ENCODE measurements at regions not wholly inside any gene's neighbourhood (a gene's known extent, or its start where the extent isn't known, plus 50 kb on each side); places are given as distances from the start of the nearest gene placed in this dataset.

DNA sequence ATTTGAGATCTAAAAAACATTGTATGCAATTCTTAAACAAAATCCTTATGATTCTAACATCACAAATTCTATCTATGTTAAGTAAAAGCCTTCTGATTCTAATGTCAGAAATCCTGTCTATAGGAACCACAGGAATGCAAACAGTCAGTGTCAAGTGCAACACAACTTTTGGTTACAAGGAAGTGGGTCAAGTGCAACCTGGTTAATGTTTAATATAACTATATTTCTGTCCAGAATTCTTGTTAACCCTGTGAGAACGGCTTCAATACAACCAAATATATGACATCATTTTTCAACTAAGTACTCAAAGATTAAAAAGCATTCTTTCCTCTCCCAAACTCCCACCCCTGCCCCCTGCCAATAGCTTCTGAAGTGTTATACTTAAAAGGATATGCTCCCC, 107.9 kb upstream of the PLEKHA5 start:
- TF ChIP-seq, protein P1, sequence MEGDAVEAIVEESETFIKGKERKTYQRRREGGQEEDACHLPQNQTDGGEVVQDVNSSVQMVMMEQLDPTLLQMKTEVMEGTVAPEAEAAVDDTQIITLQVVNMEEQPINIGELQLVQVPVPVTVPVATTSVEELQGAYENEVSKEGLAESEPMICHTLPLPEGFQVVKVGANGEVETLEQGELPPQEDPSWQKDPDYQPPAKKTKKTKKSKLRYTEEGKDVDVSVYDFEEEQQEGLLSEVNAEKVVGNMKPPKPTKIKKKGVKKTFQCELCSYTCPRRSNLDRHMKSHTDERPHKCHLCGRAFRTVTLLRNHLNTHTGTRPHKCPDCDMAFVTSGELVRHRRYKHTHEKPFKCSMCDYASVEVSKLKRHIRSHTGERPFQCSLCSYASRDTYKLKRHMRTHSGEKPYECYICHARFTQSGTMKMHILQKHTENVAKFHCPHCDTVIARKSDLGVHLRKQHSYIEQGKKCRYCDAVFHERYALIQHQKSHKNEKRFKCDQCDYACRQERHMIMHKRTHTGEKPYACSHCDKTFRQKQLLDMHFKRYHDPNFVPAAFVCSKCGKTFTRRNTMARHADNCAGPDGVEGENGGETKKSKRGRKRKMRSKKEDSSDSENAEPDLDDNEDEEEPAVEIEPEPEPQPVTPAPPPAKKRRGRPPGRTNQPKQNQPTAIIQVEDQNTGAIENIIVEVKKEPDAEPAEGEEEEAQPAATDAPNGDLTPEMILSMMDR (IDR thresholded peaks at IDR 0.05): no peak
- Mint-ChIP-seq H3K36me3 (ENCODE audit: low read depth) (no peaks in the 10 kb centered on the region), H3K27me3 (ENCODE audit: low read depth) (no peaks in the 10 kb centered on the region), H3K4me1 (ENCODE audit: low read depth) (peaks cover 19% of the 10 kb centered on the region), H3K9me3 (ENCODE audit: low read depth) (no peaks in the 10 kb centered on the region), H3K27ac (ENCODE audit: unreplicated experiment) (no peak overlapping the region), H3K4me3 (ENCODE audit: unreplicated experiment) (no peak overlapping the region)
- DNase-seq (ENCODE audit: low spot score): no peak

DNA sequence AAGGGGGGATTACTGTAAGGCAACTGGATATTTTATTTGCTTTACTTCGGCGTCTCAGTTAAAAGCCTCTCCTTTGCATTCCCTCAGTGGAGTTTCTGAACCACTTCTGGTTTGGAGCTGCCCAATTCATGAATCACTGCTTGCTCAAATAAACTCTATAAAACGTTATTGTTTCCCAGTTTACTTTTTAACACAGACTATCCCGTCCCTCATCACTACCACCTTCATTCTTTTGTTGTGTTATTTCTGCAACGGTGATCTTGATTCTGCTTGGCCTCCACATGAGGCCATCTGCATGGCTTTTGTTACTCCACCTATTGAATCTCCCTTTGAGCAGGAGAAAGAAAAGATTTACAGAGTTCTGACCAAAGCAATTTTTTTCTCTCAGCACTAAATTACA, 104.0 kb upstream of the PLEKHA5 start:
- no peaks in the 10 kb centered on the region for H3K36me3 Mint-ChIP-seq (ENCODE audit: low read depth)
- H3K9me3 Mint-ChIP-seq (ENCODE audit: low read depth): no peaks in the 10 kb centered on the region
- H3K4me3 Mint-ChIP-seq (ENCODE audit: unreplicated experiment): no peak overlapping the region
- H3K4me1 Mint-ChIP-seq (ENCODE audit: low read depth): peaks cover 21% of the 10 kb centered on the region
- no peak for DNase-seq (ENCODE audit: low spot score)
- H3K27me3 Mint-ChIP-seq (ENCODE audit: low read depth): peaks cover 2% of the 10 kb centered on the region
- no peak overlapping the region for H3K27ac Mint-ChIP-seq (ENCODE audit: unreplicated experiment)
- TF ChIP-seq, protein P1 (IDR thresholded peaks at IDR 0.05): no peak

DNA sequence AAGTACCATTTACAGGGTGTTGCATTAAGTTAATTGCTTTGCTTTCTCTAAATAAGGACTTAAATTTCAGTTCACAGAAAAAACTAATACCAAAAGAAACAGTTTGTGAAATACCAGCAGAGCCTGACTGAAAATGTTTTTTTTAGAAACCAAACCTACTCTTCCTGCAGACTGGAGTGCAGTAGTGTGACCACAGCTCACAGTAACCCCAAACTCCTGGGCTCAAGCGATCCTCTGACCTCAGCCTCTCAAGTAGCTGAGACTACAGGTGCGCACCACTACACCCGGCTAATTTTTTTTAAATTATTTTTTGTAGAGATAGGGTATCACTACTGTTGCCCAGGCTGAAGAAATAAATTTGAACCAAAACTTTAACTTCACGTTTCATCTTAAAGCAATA, 103.5 kb upstream of the PLEKHA5 start:
- TF ChIP-seq, protein P1 (IDR thresholded peaks at IDR 0.05): no peak
- H3K27me3 Mint-ChIP-seq (ENCODE audit: low read depth): peaks cover 2% of the 10 kb centered on the region
- H3K27ac Mint-ChIP-seq (ENCODE audit: unreplicated experiment): no peak overlapping the region

DNA sequence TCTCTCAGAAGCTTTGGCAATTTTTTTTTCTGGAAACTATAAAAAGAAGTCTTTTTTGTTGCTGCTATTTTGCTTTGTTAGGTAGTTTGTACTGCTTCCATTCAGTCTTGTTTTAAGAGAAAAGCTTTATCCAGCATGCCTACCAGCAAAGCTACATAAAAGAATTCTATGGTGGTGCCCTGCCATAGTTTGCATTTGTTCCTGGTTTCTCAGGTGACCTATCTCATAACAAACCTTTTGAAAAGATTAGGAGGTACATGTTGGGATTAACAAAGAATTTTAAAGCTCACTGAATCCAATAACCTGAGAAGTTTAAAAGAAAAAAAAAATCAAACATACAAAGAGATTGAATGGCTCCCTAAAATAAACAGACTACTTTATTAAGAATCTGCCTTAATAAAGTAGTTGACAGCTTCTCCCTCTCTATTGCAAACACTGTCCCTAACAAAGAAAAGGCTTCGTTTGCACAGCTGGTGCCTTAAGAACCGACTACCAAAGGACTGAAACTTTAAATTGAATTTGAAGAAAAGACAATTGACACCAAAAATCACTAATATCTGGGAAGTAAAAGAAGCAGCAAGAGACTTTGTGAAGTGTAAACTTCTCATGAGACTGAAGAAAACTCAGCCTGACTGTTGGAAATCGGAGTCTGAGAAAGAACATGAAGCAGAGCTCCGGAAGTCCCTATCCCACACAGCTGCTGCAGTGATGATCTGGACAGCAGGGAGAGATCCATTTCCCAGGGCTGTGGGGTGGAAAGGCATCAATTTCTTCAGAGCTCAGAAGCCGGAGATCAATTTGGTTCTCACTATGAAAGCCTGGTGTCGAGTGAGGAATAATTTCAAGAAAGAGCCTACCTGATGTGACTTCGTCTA, 102.7 kb upstream of the PLEKHA5 start:
- TF ChIP-seq, protein P1 (IDR thresholded peaks at IDR 0.05): no peak
- Mint-ChIP-seq H3K4me3 (ENCODE audit: unreplicated experiment) (peak overlapping the region; percentile 23), H3K27ac (ENCODE audit: unreplicated experiment) (no peak overlapping the region), H3K36me3 (ENCODE audit: low read depth) (no peaks in the 10 kb centered on the region), H3K9me3 (ENCODE audit: low read depth) (no peaks in the 10 kb centered on the region), H3K27me3 (ENCODE audit: low read depth) (peaks cover 2% of the 10 kb centered on the region), H3K4me1 (ENCODE audit: low read depth) (peaks cover 25% of the 10 kb centered on the region)
- DNase-seq (ENCODE audit: low spot score): no peak

More for the DNA sequence above, 103.5 kb upstream of the PLEKHA5 start:
- Mint-ChIP-seq H3K9me3 (ENCODE audit: low read depth) (no peaks in the 10 kb centered on the region), H3K4me3 (ENCODE audit: unreplicated experiment) (no peak overlapping the region), H3K4me1 (ENCODE audit: low read depth) (peaks cover 25% of the 10 kb centered on the region), H3K36me3 (ENCODE audit: low read depth) (no peaks in the 10 kb centered on the region)
- DNase-seq (ENCODE audit: low spot score): no peak

DNA sequence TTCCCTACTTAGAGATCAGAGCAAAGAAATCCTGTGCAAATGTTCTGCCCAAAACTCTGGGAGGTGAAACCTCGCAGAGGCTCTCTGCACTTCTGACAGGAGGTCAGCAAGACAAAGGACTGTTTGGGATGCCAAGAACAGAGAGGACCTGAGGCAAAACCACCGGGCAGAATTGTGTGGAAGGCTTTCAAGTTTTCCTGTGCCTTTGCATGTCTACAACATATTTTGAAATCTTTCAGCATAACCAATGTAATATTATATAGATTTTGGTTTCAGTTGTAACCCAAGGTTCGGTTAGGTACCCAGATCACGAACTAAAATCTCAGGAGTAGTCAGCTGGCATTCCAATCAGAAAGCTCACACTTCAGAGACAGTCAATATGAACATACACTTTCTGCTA, 99.4 kb upstream of the PLEKHA5 start:
- Mint-ChIP-seq H3K27ac (ENCODE audit: unreplicated experiment) (no peak overlapping the region), H3K4me3 (ENCODE audit: unreplicated experiment) (no peak overlapping the region), H3K4me1 (ENCODE audit: low read depth) (peaks cover 23% of the 10 kb centered on the region), H3K9me3 (ENCODE audit: low read depth) (peaks cover 9% of the 10 kb centered on the region), H3K27me3 (ENCODE audit: low read depth) (peaks cover 2% of the 10 kb centered on the region), H3K36me3 (ENCODE audit: low read depth) (no peaks in the 10 kb centered on the region)
- TF ChIP-seq, protein P1 (IDR thresholded peaks at IDR 0.05): no peak
- DNase-seq (ENCODE audit: low spot score): no peak
